ENCODE measurements at regions not wholly inside any gene's neighbourhood (a gene's known extent, or its start where the extent isn't known, plus 50 kb on each side); places are given as distances from the start of the nearest gene placed in this dataset.

DNA sequence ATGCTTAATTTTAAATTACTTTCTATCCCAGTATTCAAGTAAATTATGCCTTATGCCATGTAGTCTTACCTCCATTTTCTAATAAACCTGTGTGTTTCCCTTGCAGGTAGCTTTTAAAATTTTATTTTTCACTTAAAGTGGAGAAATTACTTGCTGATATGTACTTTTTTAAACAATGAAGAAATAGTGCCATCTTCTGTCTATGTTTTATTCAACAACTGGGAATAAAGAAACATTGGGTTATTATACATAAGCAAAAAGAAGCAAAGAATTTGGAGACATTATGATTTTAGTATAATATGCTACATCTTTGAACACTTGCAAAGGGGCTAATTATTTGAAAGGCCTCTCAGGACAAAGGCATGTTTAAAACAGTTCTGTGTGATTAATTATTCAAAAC lies 1912.9 kb downstream of the MRPL39 start:
- H3K79me1 ChIP-seq (replicated peaks; ENCODE audit: low read length, poor library complexity, severe bottlenecking) = no peaks in the 10 kb centered on the region
- H3K36me3 ChIP-seq (ENCODE audit: control insufficient read depth in 1 of 2, insufficient read depth in 2 of 2, low read depth in 1 of 2, low read length in 2 of 2) = no peaks in the 10 kb centered on the region
- no peak overlapping the region for H2BK12ac ChIP-seq (ENCODE audit: low read length in 2 of 2)
- no peak overlapping the region for H2AK5ac ChIP-seq (ENCODE audit: low read length, severe bottlenecking)
- no peak overlapping the region for H3K14ac ChIP-seq (ENCODE audit: low read length in 2 of 2)
- H3K27ac ChIP-seq (ENCODE audit: low read length, poor library complexity, severe bottlenecking) = no peak overlapping the region
- no peak overlapping the region for H3K4me2 ChIP-seq (ENCODE audit: low read length, poor library complexity, severe bottlenecking)
- H2BK15ac ChIP-seq (ENCODE audit: low read depth, poor library complexity, severe bottlenecking) = no peak overlapping the region
- no peak overlapping the region for H3K23ac ChIP-seq (ENCODE audit: low read length in 2 of 2)
- no peak overlapping the region for H3K4me3 ChIP-seq (ENCODE audit: insufficient read depth in 1 of 2, low read depth in 1 of 2, low read length in 2 of 2)
- no peak overlapping the region for H2BK120ac ChIP-seq (ENCODE audit: low read depth, low read length)
- H3K9me3 ChIP-seq (ENCODE audit: control insufficient read depth, low read length) = peaks cover 9% of the 10 kb centered on the region
- no peak overlapping the region for H3K18ac ChIP-seq (ENCODE audit: low read depth in 1 of 2, low read length in 2 of 2)
- no peak for DNase-seq
- H4K8ac ChIP-seq (ENCODE audit: low read length) = no peak overlapping the region
- no peak overlapping the region for H2BK5ac ChIP-seq (ENCODE audit: low read depth, low read length, poor library complexity, severe bottlenecking)
- H2AFZ ChIP-seq (ENCODE audit: low read depth, low read length) = no peak overlapping the region
- H3K4me1 ChIP-seq (ENCODE audit: control insufficient read depth, insufficient read depth, low read depth, low read length) = no peaks in the 10 kb centered on the region
- no peak overlapping the region for H4K91ac ChIP-seq (ENCODE audit: low read length)
- no peak overlapping the region for H3K4ac ChIP-seq (ENCODE audit: low read depth in 1 of 2, low read length in 2 of 2)
- no peak overlapping the region for H3K9ac ChIP-seq (ENCODE audit: low read length)
- no peaks in the 10 kb centered on the region for H3K27me3 ChIP-seq (ENCODE audit: control insufficient read depth in 1 of 2, insufficient read depth in 1 of 2, low read length in 2 of 2)

DNA sequence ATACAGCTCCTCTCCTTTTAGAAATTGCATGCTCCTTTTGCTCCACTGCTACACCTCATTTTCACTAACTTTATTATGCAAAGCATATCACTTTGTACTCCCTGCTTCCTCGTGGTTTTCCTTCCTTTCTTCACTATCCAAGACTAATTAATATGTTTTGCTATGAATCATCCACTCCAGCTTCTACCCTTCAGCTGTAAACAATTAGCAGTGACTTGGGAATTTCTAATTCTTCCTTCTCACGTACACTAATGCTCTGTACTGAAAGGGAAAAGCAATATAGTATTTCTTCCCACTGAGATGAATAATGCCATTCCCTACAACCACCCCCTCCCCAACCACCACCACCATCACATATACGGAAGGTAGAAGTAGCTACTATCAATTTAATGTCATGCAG lies 1917.0 kb downstream of the MRPL39 start:
- H3K4me3 ChIP-seq (ENCODE audit: insufficient read depth in 1 of 2, low read depth in 1 of 2, low read length in 2 of 2) = no peak overlapping the region
- no peak overlapping the region for H2BK15ac ChIP-seq (ENCODE audit: low read depth, poor library complexity, severe bottlenecking)
- no peaks in the 10 kb centered on the region for H3K9me3 ChIP-seq (ENCODE audit: control insufficient read depth, low read length)
- no peak overlapping the region for H3K23ac ChIP-seq (ENCODE audit: low read length in 2 of 2)
- H3K4me2 ChIP-seq (ENCODE audit: low read length, poor library complexity, severe bottlenecking) = no peak overlapping the region
- no peak overlapping the region for H3K4ac ChIP-seq (ENCODE audit: low read depth in 1 of 2, low read length in 2 of 2)
- no peaks in the 10 kb centered on the region for H3K4me1 ChIP-seq (ENCODE audit: control insufficient read depth, insufficient read depth, low read depth, low read length)
- H2AFZ ChIP-seq (ENCODE audit: low read depth, low read length) = no peak overlapping the region
- no peak overlapping the region for H2BK5ac ChIP-seq (ENCODE audit: low read depth, low read length, poor library complexity, severe bottlenecking)
- no peak overlapping the region for H2BK12ac ChIP-seq (ENCODE audit: low read length in 2 of 2)
- H2BK120ac ChIP-seq (ENCODE audit: low read depth, low read length) = no peak overlapping the region
- no peak overlapping the region for H3K14ac ChIP-seq (ENCODE audit: low read length in 2 of 2)
- no peaks in the 10 kb centered on the region for H3K36me3 ChIP-seq (ENCODE audit: control insufficient read depth in 1 of 2, insufficient read depth in 2 of 2, low read depth in 1 of 2, low read length in 2 of 2)
- H3K18ac ChIP-seq (ENCODE audit: low read depth in 1 of 2, low read length in 2 of 2) = no peak overlapping the region
- 34% methylated on average over 2 of the region's 3 CpGs for WGBS
- H2AK5ac ChIP-seq (ENCODE audit: low read length, severe bottlenecking) = no peak overlapping the region
- no peak overlapping the region for H4K91ac ChIP-seq (ENCODE audit: low read length)
- no peaks in the 10 kb centered on the region for H3K79me1 ChIP-seq (replicated peaks; ENCODE audit: low read length, poor library complexity, severe bottlenecking)
- no peak overlapping the region for H3K9ac ChIP-seq (ENCODE audit: low read length)
- DNase-seq = no peak
- no peak overlapping the region for H4K8ac ChIP-seq (ENCODE audit: low read length)
- no peak overlapping the region for H3K27ac ChIP-seq (ENCODE audit: low read length, poor library complexity, severe bottlenecking)
- no peaks in the 10 kb centered on the region for H3K27me3 ChIP-seq (ENCODE audit: control insufficient read depth in 1 of 2, insufficient read depth in 1 of 2, low read length in 2 of 2)

DNA sequence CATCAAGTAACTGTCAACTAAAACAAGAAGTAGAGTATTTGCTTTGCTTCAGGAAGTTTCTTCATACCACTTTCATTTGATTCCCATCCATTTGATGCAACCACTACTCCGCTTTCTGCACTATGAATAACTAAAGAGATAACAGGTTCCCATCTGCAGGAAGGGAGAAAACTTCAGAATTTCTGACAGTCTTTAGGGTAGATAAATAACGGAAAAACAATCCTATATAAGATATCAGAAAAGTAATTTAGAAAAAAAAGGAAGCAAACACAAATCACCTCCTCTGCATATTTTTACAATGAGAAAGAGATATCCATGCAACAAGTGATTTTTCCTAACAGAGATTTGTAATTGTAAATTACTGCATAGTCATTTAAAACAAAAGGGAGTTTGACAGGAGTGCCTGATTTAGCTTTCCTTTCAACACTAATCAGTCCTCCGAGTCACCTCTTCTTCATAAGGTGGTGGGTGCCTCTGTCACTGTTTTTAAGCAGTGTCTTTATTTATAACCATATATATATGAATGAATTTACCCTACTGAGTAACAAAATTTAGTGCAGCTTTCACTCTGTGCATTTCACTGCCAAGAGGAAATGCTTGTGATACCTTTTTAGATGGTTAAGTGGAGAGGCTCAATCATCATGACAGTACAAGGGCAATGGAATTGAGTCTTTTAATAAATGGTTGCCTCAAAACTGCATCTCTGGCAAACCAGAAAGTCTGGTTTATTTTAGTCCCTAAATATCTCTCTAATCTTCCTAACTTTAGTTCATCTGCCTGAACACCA lies 1920.4 kb downstream of the MRPL39 start:
- H3K4me2 ChIP-seq (ENCODE audit: low read length, poor library complexity, severe bottlenecking) = no peak overlapping the region
- no CpG with 5 or more reads among the region's 3 CpGs for WGBS
- no peak overlapping the region for H3K27ac ChIP-seq (ENCODE audit: low read length, poor library complexity, severe bottlenecking)
- H3K14ac ChIP-seq (ENCODE audit: low read length in 2 of 2) = no peak overlapping the region
- H2BK15ac ChIP-seq (ENCODE audit: low read depth, poor library complexity, severe bottlenecking) = no peak overlapping the region
- H3K36me3 ChIP-seq (ENCODE audit: control insufficient read depth in 1 of 2, insufficient read depth in 2 of 2, low read depth in 1 of 2, low read length in 2 of 2) = no peaks in the 10 kb centered on the region
- H4K91ac ChIP-seq (ENCODE audit: low read length) = no peak overlapping the region
- H2AK5ac ChIP-seq (ENCODE audit: low read length, severe bottlenecking) = no peak overlapping the region
- H3K9me3 ChIP-seq (ENCODE audit: control insufficient read depth, low read length) = no peaks in the 10 kb centered on the region
- no peak overlapping the region for H4K8ac ChIP-seq (ENCODE audit: low read length)
- H2BK120ac ChIP-seq (ENCODE audit: low read depth, low read length) = no peak overlapping the region
- no peak overlapping the region for H2AFZ ChIP-seq (ENCODE audit: low read depth, low read length)
- no peak overlapping the region for H3K18ac ChIP-seq (ENCODE audit: low read depth in 1 of 2, low read length in 2 of 2)
- no peaks in the 10 kb centered on the region for H3K27me3 ChIP-seq (ENCODE audit: control insufficient read depth in 1 of 2, insufficient read depth in 1 of 2, low read length in 2 of 2)
- no peak overlapping the region for H3K4me3 ChIP-seq (ENCODE audit: insufficient read depth in 1 of 2, low read depth in 1 of 2, low read length in 2 of 2)
- H2BK12ac ChIP-seq (ENCODE audit: low read length in 2 of 2) = no peak overlapping the region
- H3K23ac ChIP-seq (ENCODE audit: low read length in 2 of 2) = no peak overlapping the region
- H3K79me1 ChIP-seq (replicated peaks; ENCODE audit: low read length, poor library complexity, severe bottlenecking) = no peaks in the 10 kb centered on the region
- DNase-seq = no peak
- no peaks in the 10 kb centered on the region for H3K4me1 ChIP-seq (ENCODE audit: control insufficient read depth, insufficient read depth, low read depth, low read length)
- no peak overlapping the region for H3K4ac ChIP-seq (ENCODE audit: low read depth in 1 of 2, low read length in 2 of 2)
- no peak overlapping the region for H3K9ac ChIP-seq (ENCODE audit: low read length)
- H2BK5ac ChIP-seq (ENCODE audit: low read depth, low read length, poor library complexity, severe bottlenecking) = no peak overlapping the region

DNA sequence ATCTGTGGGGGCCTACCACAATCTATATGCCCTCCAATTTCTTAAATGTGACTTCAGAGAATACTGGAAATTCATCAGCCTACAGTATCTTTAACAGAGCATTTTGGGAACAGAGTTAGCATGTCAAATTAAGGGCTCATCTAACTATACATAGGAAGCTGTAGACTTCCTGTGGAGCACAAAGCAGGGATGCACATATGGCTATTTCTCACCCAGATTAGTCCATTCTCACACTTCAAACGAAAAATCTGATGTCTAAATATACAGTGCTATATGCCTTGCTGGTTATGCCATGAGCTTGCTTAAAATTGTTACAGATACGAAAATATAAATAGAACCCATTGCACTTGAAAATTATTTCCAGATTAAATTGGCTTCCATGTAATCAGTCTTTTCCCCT lies 1922.8 kb downstream of the MRPL39 start:
- Histone ChIP-seq H2AK5ac (ENCODE audit: low read length, severe bottlenecking) (no peak overlapping the region), H3K27ac (ENCODE audit: low read length, poor library complexity, severe bottlenecking) (no peak overlapping the region), H3K4me2 (ENCODE audit: low read length, poor library complexity, severe bottlenecking) (no peak overlapping the region), H3K18ac (ENCODE audit: low read depth in 1 of 2, low read length in 2 of 2) (no peak overlapping the region), H3K4me1 (ENCODE audit: control insufficient read depth, insufficient read depth, low read depth, low read length) (no peaks in the 10 kb centered on the region), H2BK12ac (ENCODE audit: low read length in 2 of 2) (no peak overlapping the region), H3K4ac (ENCODE audit: low read depth in 1 of 2, low read length in 2 of 2) (no peak overlapping the region), H2AFZ (ENCODE audit: low read depth, low read length) (no peak overlapping the region), H3K9ac (ENCODE audit: low read length) (no peak overlapping the region), H3K27me3 (ENCODE audit: control insufficient read depth in 1 of 2, insufficient read depth in 1 of 2, low read length in 2 of 2) (no peaks in the 10 kb centered on the region), H2BK120ac (ENCODE audit: low read depth, low read length) (no peak overlapping the region), H3K79me1 (replicated peaks; ENCODE audit: low read length, poor library complexity, severe bottlenecking) (no peaks in the 10 kb centered on the region), H3K4me3 (ENCODE audit: insufficient read depth in 1 of 2, low read depth in 1 of 2, low read length in 2 of 2) (no peak overlapping the region), H3K36me3 (ENCODE audit: control insufficient read depth in 1 of 2, insufficient read depth in 2 of 2, low read depth in 1 of 2, low read length in 2 of 2) (no peaks in the 10 kb centered on the region), H4K91ac (ENCODE audit: low read length) (no peak overlapping the region), H3K9me3 (ENCODE audit: control insufficient read depth, low read length) (no peaks in the 10 kb centered on the region), H3K14ac (ENCODE audit: low read length in 2 of 2) (no peak overlapping the region), H2BK5ac (ENCODE audit: low read depth, low read length, poor library complexity, severe bottlenecking) (no peak overlapping the region), H3K23ac (ENCODE audit: low read length in 2 of 2) (no peak overlapping the region), H4K8ac (ENCODE audit: low read length) (no peak overlapping the region), H2BK15ac (ENCODE audit: low read depth, poor library complexity, severe bottlenecking) (no peak overlapping the region)
- DNase-seq = no peak
- WGBS = no CpG with 5 or more reads among the region's 2 CpGs

All from mesenchymal stem cell (in vitro differentiated cells and primary cell).